Parathyroid adenoma (tissue), 2 donors: ENCODE measurements at regions not wholly inside any gene's neighbourhood (a gene's known extent, or its start where the extent isn't known, plus 50 kb on each side); places are given as distances from the start of the nearest gene placed in this dataset.
"Not testable (repeated sequence)": the region's sequence is repeated elsewhere in the genome, so short reads cannot be mapped to it uniquely, and the experiment has no call there.

ENCODE experiments used
- H2AFZ ChIP-seq: fragments of 300-600 bp; sonication (generic); one replicate; pipeline ENCODE4 v1.7.0; 2017; ENCODE audit warnings: antibody characterized with exemption, mild to moderate bottlenecking
- H3K27ac ChIP-seq: fragments of 300-600 bp; sonication (generic); one replicate; pipeline ENCODE4 v1.7.0; 2017
- H3K27me3 ChIP-seq: fragments of 300-600 bp; sonication (generic); one replicate; pipeline ENCODE4 v1.7.0; 2017; ENCODE audit warnings: low read length; ENCODE audit not compliant: control insufficient read depth, insufficient read depth
- H3K36me3 ChIP-seq: fragments of 300-600 bp; sonication (generic); one replicate; pipeline ENCODE4 v1.7.0; 2017; ENCODE audit warnings: low read length; ENCODE audit not compliant: control insufficient read depth, insufficient read depth
- H3K4me1 ChIP-seq: fragments of 300-600 bp; sonication (generic); one replicate; pipeline ENCODE4 v1.7.0; 2017; ENCODE audit warnings: control low read depth
- H3K4me2 ChIP-seq: fragments of 300-600 bp; sonication (generic); one replicate; pipeline ENCODE4 v1.7.0; 2017; ENCODE audit warnings: low read length
- H3K4me3 ChIP-seq: fragments of 300-600 bp; sonication (generic); one replicate; pipeline ENCODE4 v1.7.0; 2017; ENCODE audit warnings: low read depth, low read length
- H3K79me2 ChIP-seq: fragments of 300-600 bp; sonication (generic); one replicate; pipeline ENCODE4 v1.7.0; 2017; ENCODE audit warnings: control low read depth
- H3K9ac ChIP-seq: fragments of 300-600 bp; sonication (generic); one replicate; pipeline ENCODE4 v1.7.0; 2017; ENCODE audit warnings: mild to moderate bottlenecking
- H3K9me3 ChIP-seq: fragments of 300-600 bp; sonication (generic); one replicate; pipeline ENCODE4 v1.7.0; 2017; ENCODE audit warnings: low read length; ENCODE audit not compliant: control insufficient read depth
- CTCF ChIP-seq: fragments of 300-600 bp; sonication (generic); IDR thresholded peaks from one replicate; pipeline ENCODE4 v1.7.0; 2017; ENCODE audit warnings: antibody characterized with exemption, mild to moderate bottlenecking
- donor health status: primary hyperparathyroidism.

GRCh38 chr4:77251751-77252150 is 94.7 kb downstream of the CCNG2 start:
- TF ChIP-seq CTCF, result no peak
- H2AFZ ChIP-seq, result no peak overlapping the region

DNA sequence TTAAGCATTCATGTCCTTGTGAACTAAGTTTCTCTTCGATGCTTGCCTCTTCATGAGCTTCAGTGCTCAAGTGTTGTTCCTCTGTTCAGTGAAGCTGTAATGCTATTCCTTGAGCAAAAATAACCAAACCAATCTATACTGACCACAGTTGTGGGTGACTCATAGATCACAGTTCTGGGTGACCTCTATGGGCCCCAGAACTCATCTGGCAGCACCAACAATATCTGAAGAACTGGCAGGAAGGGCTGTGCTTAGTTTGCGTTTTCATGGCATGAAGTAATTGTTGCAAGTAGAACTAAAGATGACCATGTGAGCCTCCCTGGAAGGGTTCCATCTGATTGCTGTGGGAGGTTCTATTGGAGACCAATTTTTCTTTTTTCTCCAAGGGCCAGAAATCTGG is 106.2 kb downstream of the CCNG2 start:
- H2AFZ ChIP-seq, result no peak overlapping the region
- H3K27me3 ChIP-seq, result no peaks in the 10 kb centered on the region
- H3K27ac ChIP-seq, result no peak overlapping the region
- no peak overlapping the region for H3K4me2 ChIP-seq
- TF ChIP-seq CTCF, result no peak
- H3K79me2 ChIP-seq, result no peaks in the 10 kb centered on the region
- no peaks in the 10 kb centered on the region for H3K4me1 ChIP-seq
- no peaks in the 10 kb centered on the region for H3K9me3 ChIP-seq
- no peak overlapping the region for H3K4me3 ChIP-seq
- no peaks in the 10 kb centered on the region for H3K36me3 ChIP-seq
- H3K9ac ChIP-seq, result no peak overlapping the region

More at GRCh38 chr4:77251751-77252150, 94.7 kb downstream of the CCNG2 start:
- H3K4me1 ChIP-seq, result no peaks in the 10 kb centered on the region
- H3K4me3 ChIP-seq, result no peak overlapping the region
- no peak overlapping the region for H3K9ac ChIP-seq
- no peak overlapping the region for H3K27ac ChIP-seq
- H3K36me3 ChIP-seq, result no peaks in the 10 kb centered on the region
- H3K9me3 ChIP-seq, result no peaks in the 10 kb centered on the region
- H3K27me3 ChIP-seq, result no peaks in the 10 kb centered on the region
- H3K79me2 ChIP-seq, result no peaks in the 10 kb centered on the region
- H3K4me2 ChIP-seq, result no peak overlapping the region

DNA sequence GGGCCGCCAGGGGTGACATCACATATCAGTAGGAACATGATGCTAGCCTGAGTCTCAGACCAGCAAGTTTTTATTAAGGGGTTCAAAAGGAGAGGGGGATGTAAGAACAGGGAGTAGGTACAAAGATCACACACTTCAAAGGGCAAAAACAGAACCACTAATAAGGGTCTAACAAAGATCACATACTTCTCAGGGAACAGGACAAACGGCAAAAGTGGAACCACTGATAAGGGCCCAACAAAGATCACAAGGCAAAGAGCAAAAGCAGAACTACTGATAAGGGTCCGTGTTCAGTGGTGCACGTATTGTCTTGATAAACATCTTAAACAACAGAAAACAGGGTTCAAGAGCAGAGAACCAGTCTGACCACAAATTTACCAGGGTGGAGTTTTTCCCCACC is 107.0 kb downstream of the CCNG2 start:
- H3K36me3 ChIP-seq, H3K27me3 ChIP-seq, H3K9ac ChIP-seq, H3K9me3 ChIP-seq, H2AFZ ChIP-seq, H3K27ac ChIP-seq, H3K4me1 ChIP-seq, H3K79me2 ChIP-seq, H3K4me2 ChIP-seq, H3K4me3 ChIP-seq: not testable (repeated sequence)

DNA sequence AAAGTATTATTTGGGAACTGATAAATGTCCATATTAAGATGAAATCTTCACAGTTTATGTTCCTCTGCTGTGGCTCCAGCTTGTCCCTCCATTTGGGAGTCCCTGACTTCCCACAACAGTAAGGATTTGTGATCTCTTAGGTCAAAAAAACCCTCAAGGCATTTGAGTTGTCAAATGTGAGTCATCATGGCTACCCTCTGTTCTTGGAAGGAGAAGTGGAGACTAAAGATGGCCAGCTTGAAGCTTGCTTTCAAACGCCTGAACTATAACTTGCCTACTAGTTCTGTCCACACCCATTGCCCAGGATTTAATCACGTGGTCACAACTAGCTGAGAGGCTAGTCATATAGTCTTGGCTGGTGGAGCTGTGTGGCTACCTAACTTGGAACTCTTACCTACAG is 107.8 kb downstream of the CCNG2 start:
- Histone ChIP-seq H3K4me3 (no peak overlapping the region), H3K9me3 (no peaks in the 10 kb centered on the region), H3K4me2 (no peak overlapping the region), H3K27ac (no peak overlapping the region), H3K4me1 (no peaks in the 10 kb centered on the region), H3K36me3 (no peaks in the 10 kb centered on the region), H3K79me2 (no peaks in the 10 kb centered on the region), H3K27me3 (no peaks in the 10 kb centered on the region), H3K9ac (no peak overlapping the region), H2AFZ (no peak overlapping the region)
- no peak for TF ChIP-seq CTCF

DNA sequence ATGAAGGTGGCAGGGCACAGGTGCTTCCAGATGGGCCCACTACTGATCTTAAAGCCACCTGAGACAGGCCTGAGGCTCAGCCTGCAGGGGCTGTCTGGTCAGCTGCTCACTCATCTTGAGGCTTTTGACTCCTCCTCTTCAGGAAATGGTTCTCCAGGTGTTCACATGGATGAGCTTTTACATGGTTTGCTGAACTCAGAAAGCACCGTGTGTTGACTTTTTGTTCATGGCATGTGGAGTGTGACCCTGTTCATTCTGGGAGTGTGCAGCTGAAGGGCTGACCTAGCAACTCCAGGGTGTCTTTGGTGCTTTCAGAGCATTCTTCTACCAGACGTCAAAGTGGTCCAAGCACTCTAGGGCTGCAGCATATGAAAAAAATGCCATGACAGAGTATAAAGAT is 111.1 kb downstream of the CCNG2 start:
- Histone ChIP-seq H3K36me3 (no peaks in the 10 kb centered on the region), H2AFZ (no peak overlapping the region), H3K4me3 (no peak overlapping the region), H3K79me2 (no peaks in the 10 kb centered on the region), H3K27ac (no peak overlapping the region), H3K4me1 (no peaks in the 10 kb centered on the region), H3K9me3 (no peaks in the 10 kb centered on the region), H3K9ac (no peak overlapping the region), H3K27me3 (no peaks in the 10 kb centered on the region), H3K4me2 (no peak overlapping the region)
- no peak for TF ChIP-seq CTCF
